ENCODE measurements at regions not wholly inside any gene's neighbourhood (a gene's known extent, or its start where the extent isn't known, plus 50 kb on each side); places are given as distances from the start of the nearest gene placed in this dataset.

- DNase-seq (no peak), ATAC-seq (no peak)
- TF ChIP-seq POLR2A (IDR thresholded peaks at IDR 0.05), result no peak
- TF ChIP-seq, protein P1, sequence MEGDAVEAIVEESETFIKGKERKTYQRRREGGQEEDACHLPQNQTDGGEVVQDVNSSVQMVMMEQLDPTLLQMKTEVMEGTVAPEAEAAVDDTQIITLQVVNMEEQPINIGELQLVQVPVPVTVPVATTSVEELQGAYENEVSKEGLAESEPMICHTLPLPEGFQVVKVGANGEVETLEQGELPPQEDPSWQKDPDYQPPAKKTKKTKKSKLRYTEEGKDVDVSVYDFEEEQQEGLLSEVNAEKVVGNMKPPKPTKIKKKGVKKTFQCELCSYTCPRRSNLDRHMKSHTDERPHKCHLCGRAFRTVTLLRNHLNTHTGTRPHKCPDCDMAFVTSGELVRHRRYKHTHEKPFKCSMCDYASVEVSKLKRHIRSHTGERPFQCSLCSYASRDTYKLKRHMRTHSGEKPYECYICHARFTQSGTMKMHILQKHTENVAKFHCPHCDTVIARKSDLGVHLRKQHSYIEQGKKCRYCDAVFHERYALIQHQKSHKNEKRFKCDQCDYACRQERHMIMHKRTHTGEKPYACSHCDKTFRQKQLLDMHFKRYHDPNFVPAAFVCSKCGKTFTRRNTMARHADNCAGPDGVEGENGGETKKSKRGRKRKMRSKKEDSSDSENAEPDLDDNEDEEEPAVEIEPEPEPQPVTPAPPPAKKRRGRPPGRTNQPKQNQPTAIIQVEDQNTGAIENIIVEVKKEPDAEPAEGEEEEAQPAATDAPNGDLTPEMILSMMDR (IDR thresholded peaks at IDR 0.05), result no peak
- no peak overlapping the region for H3K4me3 ChIP-seq
- no peaks in the 10 kb centered on the region for H3K27me3 ChIP-seq
- H3K36me3 ChIP-seq (replicated peaks in 1 of 2; ENCODE audit: insufficient read depth in 1 of 2, low read depth in 2 of 2), result no peaks in the 10 kb centered on the region
- intact Hi-C loops (cut with DNase I), result no loop called here
- H3K9me3 ChIP-seq, result no peaks in the 10 kb centered on the region
- H3K4me1 ChIP-seq, result peaks cover 7% of the 10 kb centered on the region
- WGBS, 2 donors, result 26 to 50% methylated on average over 1 of the region's 1 CpG
- no peak overlapping the region for H3K27ac ChIP-seq
These were observed 326.9 kb upstream of the NAALADL2 start for GRCh38 chr3:174532216-174532615.

- no peaks in the 10 kb centered on the region for H3K27me3 ChIP-seq
- no peak for ATAC-seq
- H3K27ac ChIP-seq, result no peak overlapping the region
- intact Hi-C loops (cut with DNase I), result no loop called here
- no peaks in the 10 kb centered on the region for H3K36me3 ChIP-seq (replicated peaks in 1 of 2; ENCODE audit: insufficient read depth in 1 of 2, low read depth in 2 of 2)
- no peaks in the 10 kb centered on the region for H3K9me3 ChIP-seq
- 56 to 61% methylated on average over 2 of the region's 2 CpGs for WGBS, 2 donors
- no peak for DNase-seq
- H3K4me3 ChIP-seq, result no peak overlapping the region
- peaks cover 7% of the 10 kb centered on the region for H3K4me1 ChIP-seq
- TF ChIP-seq, protein P1 (IDR thresholded peaks at IDR 0.05), result no peak
These were observed 326.4 kb upstream of the NAALADL2 start for GRCh38 chr3:174532776-174533175.

DNA sequence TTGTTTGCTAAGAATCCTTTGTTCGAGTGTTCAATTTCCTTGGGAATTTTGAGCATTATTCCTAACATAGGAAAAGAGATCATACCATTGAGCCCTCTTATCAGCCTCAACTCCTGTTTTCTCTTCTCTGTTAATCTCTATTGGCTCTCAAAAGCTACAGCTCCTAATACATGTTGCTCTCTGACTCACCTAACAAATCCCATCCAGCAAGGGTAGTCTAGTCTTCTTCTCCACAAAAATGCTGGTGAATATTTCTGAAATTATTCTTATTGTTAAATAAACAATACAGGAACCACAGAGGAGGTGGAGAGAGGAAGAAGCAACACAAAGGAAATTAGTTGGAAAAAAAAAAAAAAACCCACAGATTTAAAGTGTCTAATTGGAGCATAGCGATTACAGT is 325.8 kb upstream of the NAALADL2 start:
- H3K27ac ChIP-seq, result no peak overlapping the region
- intact Hi-C loops (cut with DNase I), result no loop called here
- WGBS, 2 donors, result 89 to 92% methylated on average over 2 of the region's 2 CpGs
- no peaks in the 10 kb centered on the region for H3K9me3 ChIP-seq
- H3K36me3 ChIP-seq (replicated peaks in 1 of 2; ENCODE audit: insufficient read depth in 1 of 2, low read depth in 2 of 2), result no peaks in the 10 kb centered on the region
- DNase-seq (no peak), ATAC-seq (no peak)
- H3K4me1 ChIP-seq, result peaks cover 7% of the 10 kb centered on the region
- no peaks in the 10 kb centered on the region for H3K27me3 ChIP-seq
- no peak overlapping the region for H3K4me3 ChIP-seq
- TF ChIP-seq, protein P1 (IDR thresholded peaks at IDR 0.05), result no peak
- TF ChIP-seq POLR2A (IDR thresholded peaks at IDR 0.05), result no peak

GRCh38 chr3:174536319-174536718 is 322.8 kb upstream of the NAALADL2 start:
- Histone ChIP-seq H3K4me3 (no peak overlapping the region), H3K36me3 (replicated peaks in 1 of 2; ENCODE audit: insufficient read depth in 1 of 2, low read depth in 2 of 2) (no peaks in the 10 kb centered on the region), H3K9me3 (no peaks in the 10 kb centered on the region), H3K27me3 (no peaks in the 10 kb centered on the region), H3K4me1 (peaks cover 4% of the 10 kb centered on the region), H3K27ac (no peak overlapping the region)
- no peak for DNase-seq
- 57 to 61% methylated on average over 4 of the region's 4 CpGs for WGBS, 2 donors
- ATAC-seq, result no peak
- TF ChIP-seq, protein P1 (IDR thresholded peaks at IDR 0.05), result no peak
- TF ChIP-seq POLR2A (IDR thresholded peaks at IDR 0.05), result no peak
- intact Hi-C loops (cut with DNase I), result no loop called here

DNA sequence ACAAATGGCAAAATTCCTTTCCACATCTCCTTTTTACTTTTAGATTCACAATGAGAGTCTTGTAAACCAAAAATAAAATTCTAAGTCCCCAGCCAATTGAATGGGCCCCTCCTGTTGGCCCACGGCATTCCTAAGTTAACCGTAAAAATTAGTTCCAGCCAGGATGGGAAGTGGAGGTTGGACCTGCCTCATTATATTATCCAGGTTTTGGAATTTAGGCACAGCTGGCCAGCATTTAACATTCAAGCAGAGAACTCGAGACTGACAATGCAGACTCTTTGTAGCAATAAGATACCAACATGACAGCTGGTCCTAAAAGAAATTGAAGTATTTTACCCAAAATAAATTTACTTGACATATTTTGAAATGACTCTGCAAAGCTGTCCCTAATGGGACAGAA is 321.0 kb upstream of the NAALADL2 start:
- DNase-seq (no peak), ATAC-seq (no peak)
- no peaks in the 10 kb centered on the region for H3K27me3 ChIP-seq
- TF ChIP-seq, protein P1 (IDR thresholded peaks at IDR 0.05), result no peak
- no peak for TF ChIP-seq POLR2A (IDR thresholded peaks at IDR 0.05)
- H3K9me3 ChIP-seq, result no peaks in the 10 kb centered on the region
- H3K4me3 ChIP-seq, result no peak overlapping the region
- no peaks in the 10 kb centered on the region for H3K4me1 ChIP-seq
- H3K36me3 ChIP-seq (replicated peaks in 1 of 2; ENCODE audit: insufficient read depth in 1 of 2, low read depth in 2 of 2), result no peaks in the 10 kb centered on the region
- no peak overlapping the region for H3K27ac ChIP-seq
- 84 to 86% methylated on average over 3 of the region's 3 CpGs for WGBS, 2 donors
- intact Hi-C loops (cut with DNase I), result no loop called here

Data from body of pancreas (tissue), 4 donors.